WTC11 (cell line): ENCODE measurements at regions not wholly inside any gene's neighbourhood (a gene's known extent, or its start where the extent isn't known, plus 50 kb on each side); places are given as distances from the start of the nearest gene placed in this dataset.

Experiments
- ATAC-seq: fragments of 200-7000 bp; cut with Tn5 transposase; 2 replicates; pipeline ENCODE4 v1.10.0; 2021; ENCODE audit warnings: mild to moderate bottlenecking, moderate library complexity
- CTCF ChIA-PET: fragments of 300-600 bp; sonication (Branson Sonifier 250); formaldehyde crosslinking; loops from one replicate; lab custom pipeline; 2021; ENCODE audit warnings: antibody characterized with exemption; lab: Charles Lee
- POLR2A ChIA-PET: fragments of 350-600 bp; sonication (Branson Sonifier 250); formaldehyde crosslinking; loops from one replicate; lab custom pipeline; 2021; ENCODE audit warnings: antibody characterized with exemption; lab: Charles Lee
- DNase-seq: peaks from one replicate; pipeline ENCODE4 v3.0.0; 2021; ENCODE audit warnings: low spot score
- H3K27ac Mint-ChIP-seq: 2 replicates; pipeline ENCODE4 v1.8.0; 2021; ENCODE audit warnings: mixed read lengths
- H3K27me3 Mint-ChIP-seq: 2 replicates; pipeline ENCODE4 v1.8.0; 2021; ENCODE audit warnings: low read depth, mild to moderate bottlenecking, moderate library complexity, mixed read lengths
- H3K36me3 Mint-ChIP-seq: 2 replicates; pipeline ENCODE4 v1.8.0; 2021; ENCODE audit warnings: mixed read lengths
- H3K4me1 Mint-ChIP-seq: 2 replicates; pipeline ENCODE4 v1.8.0; 2022; ENCODE audit warnings: mixed read lengths
- H3K4me3 Mint-ChIP-seq: 2 replicates; pipeline ENCODE4 v1.8.0; 2021; ENCODE audit warnings: mild to moderate bottlenecking, moderate library complexity, mixed read lengths
- H3K9me3 Mint-ChIP-seq: 2 replicates; pipeline ENCODE4 v1.8.0; 2021; ENCODE audit warnings: mixed read lengths
- AFF4 ChIP-seq: sonication (generic); formaldehyde crosslinking; IDR thresholded peaks from 2 replicates; pipeline ENCODE4 v1.8.1; 2023; ENCODE audit warnings: mild to moderate bottlenecking, missing genetic modification reagents, borderline replicate concordance
- E2F4 ChIP-seq: sonication (generic); formaldehyde crosslinking; IDR thresholded peaks from 2 replicates; pipeline ENCODE4 v1.8.1; 2022; ENCODE audit warnings: low read depth, mild to moderate bottlenecking, moderate library complexity, missing genetic modification reagents, borderline replicate concordance
- HMGA2 ChIP-seq: fragments of 250-450 bp; sonication (Bioruptor Pico); IDR thresholded peaks from 2 replicates; pipeline ENCODE4 v1.4.0; 2021; ENCODE audit warnings: mild to moderate bottlenecking, moderate library complexity
- IRF2 ChIP-seq: sonication (generic); formaldehyde crosslinking; IDR thresholded peaks from 2 replicates; pipeline ENCODE4 v1.8.0; 2022; ENCODE audit warnings: low read depth, missing genetic modification reagents, borderline replicate concordance
- KAT7 ChIP-seq: sonication (generic); formaldehyde crosslinking; IDR thresholded peaks from 2 replicates; pipeline ENCODE4 v1.8.1; 2023; ENCODE audit warnings: missing genetic modification reagents, mild to moderate bottlenecking, borderline replicate concordance
- RELA ChIP-seq: sonication (generic); formaldehyde crosslinking; IDR thresholded peaks from 2 replicates; pipeline ENCODE4 v1.8.1; 2022; ENCODE audit warnings: missing genetic modification reagents, mild to moderate bottlenecking, borderline replicate concordance
- ZNF121 ChIP-seq: sonication (generic); formaldehyde crosslinking; IDR thresholded peaks from 2 replicates; pipeline ENCODE4 v1.8.0; 2023; ENCODE audit warnings: missing genetic modification reagents
- ZNF281 ChIP-seq: sonication (generic); formaldehyde crosslinking; IDR thresholded peaks from 2 replicates; pipeline ENCODE4 v1.8.0; 2023; ENCODE audit warnings: mild to moderate bottlenecking, missing genetic modification reagents
- TF ChIP-seq, protein P1 (sequence below): sonication (generic); formaldehyde crosslinking; IDR thresholded peaks from 2 replicates; pipeline ENCODE4 v1.8.1; 2023; ENCODE audit warnings: mild to moderate bottlenecking, missing genetic modification reagents
- TF ChIP-seq, protein P2 (sequence below): sonication (generic); formaldehyde crosslinking; IDR thresholded peaks from 2 replicates; pipeline ENCODE4 v1.8.1; 2022; ENCODE audit warnings: missing genetic modification reagents, borderline replicate concordance
- TF ChIP-seq, protein P3 (sequence below): sonication (generic); formaldehyde crosslinking; conservative IDR thresholded peaks from 2 replicates; pipeline ENCODE4 v1.8.1; 2022; ENCODE audit warnings: mild to moderate bottlenecking, missing genetic modification reagents
- TF ChIP-seq, protein P4 (sequence below): sonication (generic); formaldehyde crosslinking; IDR thresholded peaks from 2 replicates; pipeline ENCODE4 v1.8.1; 2022; ENCODE audit warnings: low read depth, missing genetic modification reagents, borderline replicate concordance

GRCh38 chr10:118856106-118856505, 101.3 kb upstream of the CACUL1 start (continued):
- TF ChIP-seq AFF4 (CRISPR knock-in tag) = no peak
- TF ChIP-seq, protein P1, sequence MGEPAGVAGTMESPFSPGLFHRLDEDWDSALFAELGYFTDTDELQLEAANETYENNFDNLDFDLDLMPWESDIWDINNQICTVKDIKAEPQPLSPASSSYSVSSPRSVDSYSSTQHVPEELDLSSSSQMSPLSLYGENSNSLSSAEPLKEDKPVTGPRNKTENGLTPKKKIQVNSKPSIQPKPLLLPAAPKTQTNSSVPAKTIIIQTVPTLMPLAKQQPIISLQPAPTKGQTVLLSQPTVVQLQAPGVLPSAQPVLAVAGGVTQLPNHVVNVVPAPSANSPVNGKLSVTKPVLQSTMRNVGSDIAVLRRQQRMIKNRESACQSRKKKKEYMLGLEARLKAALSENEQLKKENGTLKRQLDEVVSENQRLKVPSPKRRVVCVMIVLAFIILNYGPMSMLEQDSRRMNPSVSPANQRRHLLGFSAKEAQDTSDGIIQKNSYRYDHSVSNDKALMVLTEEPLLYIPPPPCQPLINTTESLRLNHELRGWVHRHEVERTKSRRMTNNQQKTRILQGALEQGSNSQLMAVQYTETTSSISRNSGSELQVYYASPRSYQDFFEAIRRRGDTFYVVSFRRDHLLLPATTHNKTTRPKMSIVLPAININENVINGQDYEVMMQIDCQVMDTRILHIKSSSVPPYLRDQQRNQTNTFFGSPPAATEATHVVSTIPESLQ (CRISPR knock-in tag) = no peak
- no peak for TF ChIP-seq KAT7 (CRISPR knock-in tag)
- TF ChIP-seq ZNF281 = no peak
- no peak for TF ChIP-seq HMGA2 (CRISPR knock-in tag)
- no peak for TF ChIP-seq ZNF121 (CRISPR knock-in tag)
- TF ChIP-seq RELA (CRISPR knock-in tag) = no peak
- TF ChIP-seq E2F4 (CRISPR knock-in tag) = no peak
- TF ChIP-seq, protein P2, sequence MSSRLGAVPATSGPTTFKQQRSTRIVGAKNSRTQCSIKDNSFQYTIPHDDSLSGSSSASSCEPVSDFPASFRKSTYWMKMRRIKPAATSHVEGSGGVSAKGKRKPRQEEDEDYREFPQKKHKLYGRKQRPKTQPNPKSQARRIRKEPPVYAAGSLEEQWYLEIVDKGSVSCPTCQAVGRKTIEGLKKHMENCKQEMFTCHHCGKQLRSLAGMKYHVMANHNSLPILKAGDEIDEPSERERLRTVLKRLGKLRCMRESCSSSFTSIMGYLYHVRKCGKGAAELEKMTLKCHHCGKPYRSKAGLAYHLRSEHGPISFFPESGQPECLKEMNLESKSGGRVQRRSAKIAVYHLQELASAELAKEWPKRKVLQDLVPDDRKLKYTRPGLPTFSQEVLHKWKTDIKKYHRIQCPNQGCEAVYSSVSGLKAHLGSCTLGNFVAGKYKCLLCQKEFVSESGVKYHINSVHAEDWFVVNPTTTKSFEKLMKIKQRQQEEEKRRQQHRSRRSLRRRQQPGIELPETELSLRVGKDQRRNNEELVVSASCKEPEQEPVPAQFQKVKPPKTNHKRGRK (CRISPR knock-in tag) = no peak
- TF ChIP-seq IRF2 (CRISPR knock-in tag) = no peak
- TF ChIP-seq, all 79 proteins: peak for 0

DNA sequence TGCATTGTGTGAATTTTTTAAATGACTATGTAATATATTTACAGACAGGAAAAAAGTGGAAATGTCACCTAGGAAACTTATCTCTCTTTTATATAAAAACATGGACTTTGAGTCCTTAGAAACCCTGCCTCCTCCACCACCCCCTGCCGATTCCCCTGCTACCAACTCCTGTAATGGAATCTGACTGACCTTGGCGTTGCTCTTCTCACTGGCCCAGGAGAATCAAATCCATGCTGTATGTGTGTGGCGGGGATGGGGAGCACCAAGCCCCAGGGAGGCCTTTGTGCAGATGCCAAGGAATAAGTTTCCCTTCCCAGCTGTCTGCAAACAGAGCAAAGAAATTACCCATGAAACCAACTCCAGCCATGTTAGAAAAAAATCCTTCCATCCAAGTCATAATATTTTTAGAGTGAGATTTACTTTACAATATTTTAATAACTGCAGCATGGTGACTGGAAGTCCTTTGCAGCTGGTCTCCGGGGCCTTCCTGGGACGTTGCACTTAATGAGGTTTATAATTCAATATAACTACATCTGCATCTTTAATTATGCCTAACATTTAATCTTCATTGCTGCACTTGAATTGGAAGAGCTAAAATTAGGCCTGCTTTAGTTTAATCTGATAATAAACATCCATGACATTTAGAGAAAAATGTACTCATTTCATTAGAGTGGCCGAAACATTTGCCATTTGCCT, 111.4 kb upstream of the CACUL1 start:
- Mint-ChIP-seq H3K27ac (no peak overlapping the region; the same call in 1 of the 2 replicates), H3K9me3 (peaks cover 20% of the 10 kb centered on the region)

More for the DNA sequence above, 111.4 kb upstream of the CACUL1 start:
- Mint-ChIP-seq H3K4me3 (no peak overlapping the region), H3K4me1 (peaks cover 22% of the 10 kb centered on the region), H3K27me3 (no peaks in the 10 kb centered on the region; the same call in 1 of the 2 replicates)
- CTCF ChIA-PET = interaction anchor here (0.8 to 2.1 kb wide), 3 partner anchors 38 to 298 kb away, joined by 3 to 5 read pairs (median 4); no protein-coding TSS in a partner anchor
- POLR2A ChIA-PET = no interaction called here
- TF ChIP-seq, protein P3, sequence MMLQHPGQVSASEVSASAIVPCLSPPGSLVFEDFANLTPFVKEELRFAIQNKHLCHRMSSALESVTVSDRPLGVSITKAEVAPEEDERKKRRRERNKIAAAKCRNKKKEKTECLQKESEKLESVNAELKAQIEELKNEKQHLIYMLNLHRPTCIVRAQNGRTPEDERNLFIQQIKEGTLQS = no peak
- TF ChIP-seq, protein P4, sequence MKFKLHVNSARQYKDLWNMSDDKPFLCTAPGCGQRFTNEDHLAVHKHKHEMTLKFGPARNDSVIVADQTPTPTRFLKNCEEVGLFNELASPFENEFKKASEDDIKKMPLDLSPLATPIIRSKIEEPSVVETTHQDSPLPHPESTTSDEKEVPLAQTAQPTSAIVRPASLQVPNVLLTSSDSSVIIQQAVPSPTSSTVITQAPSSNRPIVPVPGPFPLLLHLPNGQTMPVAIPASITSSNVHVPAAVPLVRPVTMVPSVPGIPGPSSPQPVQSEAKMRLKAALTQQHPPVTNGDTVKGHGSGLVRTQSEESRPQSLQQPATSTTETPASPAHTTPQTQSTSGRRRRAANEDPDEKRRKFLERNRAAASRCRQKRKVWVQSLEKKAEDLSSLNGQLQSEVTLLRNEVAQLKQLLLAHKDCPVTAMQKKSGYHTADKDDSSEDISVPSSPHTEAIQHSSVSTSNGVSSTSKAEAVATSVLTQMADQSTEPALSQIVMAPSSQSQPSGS (CRISPR knock-in tag) = no peak
- TF ChIP-seq AFF4 (CRISPR knock-in tag) = no peak
- TF ChIP-seq, all 79 proteins: peak for 0
- H3K36me3 Mint-ChIP-seq = no peaks in the 10 kb centered on the region
- peak; percentile 32 for ATAC-seq
- DNase-seq = no peak
